GM18870 (cell line): ENCODE measurements at regions not wholly inside any gene's neighbourhood (a gene's known extent, or its start where the extent isn't known, plus 50 kb on each side); places are given as distances from the start of the nearest gene placed in this dataset.
"Not testable (repeated sequence)": the region's sequence is repeated elsewhere in the genome, so short reads cannot be mapped to it uniquely, and the experiment has no call there.

Experiments
- ATAC-seq: cut with Tn5 transposase; IDR thresholded peaks from one replicate; pipeline ENCODE4 v1.9.1; 2021; ENCODE audit warnings: moderate library complexity; ENCODE audit not compliant: unreplicated experiment

- no peak for ATAC-seq
These were observed 854.3 kb downstream of the UQCRFS1 start for GRCh38 chr19:28358633-28359032.

DNA sequence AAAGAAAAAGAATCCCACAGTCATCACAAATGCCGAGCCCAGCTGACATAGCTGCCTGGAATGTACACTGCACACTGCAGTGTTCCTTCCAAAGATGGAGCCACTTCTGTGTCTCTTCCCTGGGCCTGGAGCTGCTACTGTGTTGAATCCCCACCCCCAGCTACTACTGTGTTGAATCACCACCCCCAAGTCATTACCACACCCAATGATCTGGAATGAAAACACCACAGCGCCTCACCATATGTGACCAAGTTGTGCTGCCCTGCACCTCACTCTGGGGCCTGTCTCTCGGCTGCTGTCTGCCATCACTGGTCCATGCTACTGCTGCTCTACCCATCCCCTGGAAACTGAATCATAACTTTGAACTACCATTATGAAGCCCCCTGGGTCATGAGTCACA lies 861.2 kb downstream of the UQCRFS1 start:
- ATAC-seq = no peak

- not testable (repeated sequence) for ATAC-seq
These were observed 861.6 kb downstream of the UQCRFS1 start for GRCh38 chr19:28351321-28351720.

GRCh38 chr19:28350673-28351072 lies 862.3 kb downstream of the UQCRFS1 start:
- ATAC-seq = no peak

DNA sequence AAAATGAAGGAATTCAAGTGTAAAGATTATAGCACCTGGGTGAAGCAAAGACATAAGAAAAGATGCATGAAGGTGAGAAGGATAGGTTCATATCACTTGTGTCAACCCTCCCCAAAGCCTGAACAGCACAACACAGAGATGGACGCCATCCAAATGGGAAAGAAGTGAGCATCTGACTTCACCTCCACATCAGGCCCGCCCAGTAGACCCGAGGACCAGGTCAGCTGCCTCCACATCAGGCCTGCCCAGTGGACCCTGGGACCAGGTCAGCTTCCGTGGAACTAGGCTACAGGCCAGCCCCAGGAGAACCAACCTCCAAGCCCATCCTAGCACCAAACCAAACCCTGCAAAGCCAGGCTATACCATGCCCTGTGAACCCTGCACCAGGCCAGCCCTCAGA lies 862.9 kb downstream of the UQCRFS1 start:
- ATAC-seq = no peak

DNA sequence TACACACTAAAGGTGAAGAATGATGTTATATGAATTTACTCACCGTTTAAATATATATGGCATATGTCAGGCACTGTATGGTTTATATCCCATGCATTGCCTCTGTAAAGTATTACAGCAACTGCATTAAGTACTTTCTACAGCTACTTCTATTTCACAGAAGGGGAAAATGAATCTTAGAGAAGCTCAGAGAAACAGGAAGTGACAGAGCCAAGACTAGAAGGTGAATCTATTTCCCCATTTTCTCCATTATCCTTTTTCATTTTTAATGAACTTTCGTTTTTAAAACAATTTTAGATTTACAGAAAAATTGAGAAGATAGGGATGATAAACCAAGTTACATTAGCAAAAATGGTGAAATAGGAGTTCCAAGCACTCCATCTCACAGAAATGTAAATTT lies 863.3 kb downstream of the UQCRFS1 start:
- no peak for ATAC-seq

DNA sequence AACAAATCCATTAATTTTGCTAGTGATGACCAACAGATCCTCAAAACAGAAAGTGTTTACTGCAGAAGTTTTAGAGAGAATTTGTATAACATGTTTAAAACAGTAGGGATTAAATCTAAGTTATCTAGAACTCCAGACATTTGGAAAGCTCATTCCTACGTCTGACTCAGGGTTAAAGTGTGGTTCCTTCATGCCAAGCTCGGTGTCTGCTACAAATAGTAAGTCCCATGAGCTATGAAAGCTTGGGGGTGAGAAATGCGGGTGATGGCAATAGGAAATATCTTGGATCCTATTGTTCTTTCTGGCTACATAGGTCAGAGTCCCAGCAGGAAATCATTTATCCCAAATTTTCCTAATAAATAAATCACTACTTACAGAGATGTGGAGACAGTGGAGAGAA lies 867.1 kb downstream of the UQCRFS1 start:
- no peak for ATAC-seq

DNA sequence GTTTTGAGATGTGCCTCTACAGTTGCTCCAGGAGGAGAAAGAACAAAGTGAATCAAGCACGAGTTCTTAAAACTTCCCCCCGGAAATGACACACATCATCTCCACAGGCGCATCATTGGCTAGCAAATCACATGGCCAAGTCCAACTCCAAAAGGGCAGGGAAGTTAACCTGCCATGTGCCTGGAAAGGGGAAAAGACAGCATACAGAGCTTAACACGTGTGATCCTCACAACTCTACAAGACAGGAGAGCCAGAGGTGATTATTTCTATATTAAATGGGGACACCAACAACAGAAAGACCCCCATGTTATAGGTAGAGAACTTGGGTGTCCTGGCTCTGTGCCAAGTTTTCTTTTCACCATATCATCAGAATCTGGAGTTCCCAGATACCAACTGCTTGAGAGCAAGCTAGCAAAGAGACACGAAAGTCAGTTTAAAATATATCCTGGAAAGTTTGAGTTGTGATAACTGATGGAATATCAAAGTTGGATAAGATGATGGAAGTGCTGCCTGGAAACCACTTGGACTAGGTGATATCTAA lies 871.1 kb downstream of the UQCRFS1 start:
- ATAC-seq = no peak

GRCh38 chr19:28334419-28334818 lies 878.5 kb downstream of the UQCRFS1 start:
- ATAC-seq = no peak

GRCh38 chr19:28333909-28334308 lies 879.0 kb downstream of the UQCRFS1 start:
- no peak for ATAC-seq

DNA sequence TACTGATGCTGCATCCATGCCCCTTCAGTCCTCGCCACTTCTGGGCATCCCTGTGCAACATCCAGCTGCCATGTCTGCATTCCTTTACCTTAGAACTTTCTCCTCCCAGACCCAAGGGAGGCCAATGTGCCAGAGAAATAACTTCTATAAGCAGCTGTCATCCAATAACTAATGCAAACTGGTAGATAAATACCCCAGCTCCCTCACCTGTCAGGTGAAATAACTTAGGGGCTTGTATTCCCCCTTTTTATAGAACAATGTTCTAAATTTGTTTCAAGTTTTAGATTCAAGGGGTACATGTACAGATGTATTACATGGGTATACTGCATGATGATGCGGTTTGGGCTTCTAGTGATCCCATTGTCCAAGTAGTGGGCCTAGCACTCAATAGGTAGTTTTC lies 880.1 kb downstream of the UQCRFS1 start:
- ATAC-seq = no peak

- ATAC-seq = no peak
These were observed 880.6 kb downstream of the UQCRFS1 start for GRCh38 chr19:28332351-28332750.

DNA sequence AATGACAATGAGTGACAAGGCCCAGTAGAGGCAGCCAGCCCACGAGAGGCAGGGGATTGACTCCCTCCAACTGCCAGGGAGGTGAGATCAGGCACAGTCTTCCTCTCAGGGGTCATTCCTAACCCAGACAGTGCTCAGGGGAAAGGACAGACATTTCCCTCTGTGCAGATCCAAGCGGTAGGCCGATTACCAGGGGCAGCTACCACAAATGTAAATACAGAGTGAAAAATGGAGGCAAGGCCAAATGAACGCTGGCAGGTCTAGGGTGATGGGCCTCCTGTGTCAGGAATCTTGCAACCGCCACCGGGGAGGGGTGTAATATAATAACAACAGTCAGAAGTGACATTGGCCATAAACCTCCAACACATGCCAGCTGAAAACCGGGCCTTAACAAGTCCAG lies 881.4 kb downstream of the UQCRFS1 start:
- no peak for ATAC-seq

DNA sequence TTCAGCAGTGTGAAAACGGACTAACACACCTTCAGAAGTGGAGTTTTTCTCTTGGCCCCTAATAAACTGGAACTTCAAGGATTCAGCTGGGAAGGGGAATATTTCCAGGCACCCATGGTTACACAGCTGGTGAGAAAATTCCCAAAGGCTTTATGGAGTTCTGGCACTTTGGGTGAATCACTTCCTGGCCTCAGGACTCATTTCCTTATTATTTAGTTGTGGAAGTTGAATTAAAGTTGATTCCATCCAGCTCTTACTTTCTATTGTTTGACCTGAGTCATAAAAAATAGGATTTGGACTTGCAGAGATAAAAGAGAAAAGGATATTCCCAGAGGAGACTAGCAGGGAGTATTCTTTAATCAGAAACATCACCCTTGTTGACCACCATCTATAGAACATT lies 882.1 kb downstream of the UQCRFS1 start:
- ATAC-seq = no peak

GRCh38 chr19:28329429-28329828 lies 883.5 kb downstream of the UQCRFS1 start:
- no peak for ATAC-seq

- no peak for ATAC-seq
These were observed 885.0 kb downstream of the UQCRFS1 start for GRCh38 chr19:28327905-28328304.

DNA sequence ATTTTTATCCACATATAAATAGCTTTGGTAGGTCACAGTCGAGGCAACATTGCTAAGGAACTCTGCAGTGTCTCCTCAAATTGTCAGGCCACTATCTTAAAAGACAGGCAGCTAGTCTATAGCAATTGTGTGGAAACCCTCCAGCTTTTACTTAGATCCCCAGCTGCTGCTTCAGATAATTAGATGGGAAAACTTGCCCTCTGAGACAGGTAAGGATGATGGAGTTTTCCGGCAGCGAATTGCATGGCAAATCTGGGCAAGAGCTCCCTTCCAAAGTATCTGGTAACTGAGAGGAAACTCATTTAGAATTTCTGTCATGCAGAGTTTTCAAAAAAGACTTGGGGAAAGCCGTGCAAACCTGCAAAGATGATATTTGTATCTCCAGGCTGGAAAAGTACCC lies 886.2 kb downstream of the UQCRFS1 start:
- no peak for ATAC-seq

GRCh38 chr19:28324275-28325060 lies 888.5 kb downstream of the UQCRFS1 start:
- no peak for ATAC-seq

GRCh38 chr19:28322945-28323344 lies 890.0 kb downstream of the UQCRFS1 start:
- ATAC-seq = no peak

- no peak for ATAC-seq
These were observed 890.5 kb downstream of the UQCRFS1 start for GRCh38 chr19:28322491-28322890.

GRCh38 chr19:28319918-28320317 lies 893.0 kb downstream of the UQCRFS1 start:
- ATAC-seq = no peak

DNA sequence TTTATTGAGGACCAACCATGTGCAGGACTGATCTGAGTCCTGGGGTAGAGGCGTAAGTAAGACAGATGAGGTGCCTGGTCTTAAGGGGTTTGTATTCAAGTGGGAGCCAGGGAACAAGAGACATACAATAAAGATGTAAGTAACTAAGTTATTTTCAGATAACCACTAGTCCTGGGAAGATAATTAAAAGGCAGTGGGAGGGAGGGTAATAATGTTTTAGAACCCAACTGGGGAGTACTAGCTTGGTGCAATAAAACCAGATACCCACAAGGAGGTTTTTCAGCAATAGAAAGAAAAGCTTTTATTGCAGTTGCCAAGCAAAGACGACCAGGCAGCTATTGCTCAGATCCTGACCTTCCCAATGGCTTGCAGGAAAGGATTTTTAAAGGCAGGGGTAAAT lies 893.7 kb downstream of the UQCRFS1 start:
- no peak for ATAC-seq
